ENCODE measurements at regions not wholly inside any gene's neighbourhood (a gene's known extent, or its start where the extent isn't known, plus 50 kb on each side); places are given as distances from the start of the nearest gene placed in this dataset.

DNA sequence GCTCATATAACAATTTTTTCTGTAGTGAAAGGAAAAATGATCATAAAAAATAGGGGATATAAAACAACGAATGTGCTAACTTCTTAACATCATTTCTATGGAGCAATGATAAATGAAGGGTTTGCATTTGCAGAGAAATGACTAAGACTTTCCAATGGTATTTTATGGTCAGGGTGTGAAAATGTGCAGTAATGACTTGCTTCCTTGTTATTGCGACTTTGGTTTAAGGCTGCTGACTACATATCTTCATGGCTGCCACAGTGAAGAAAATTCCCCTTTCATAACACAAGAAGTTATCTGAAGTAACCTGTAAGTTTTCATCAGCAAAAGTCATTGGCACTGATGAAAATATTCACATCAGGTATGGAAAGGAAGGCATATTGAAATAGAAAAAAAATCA is 166.1 kb upstream of the NRG3 start:
- WGBS, 2 donors (ENCODE audit: low coverage in 1 of 2) = 65 to 78% methylated on average over 2 of the region's 2 CpGs
- Histone ChIP-seq H3K27me3 (no peaks in the 10 kb centered on the region), H3K9me3 (peaks cover 0 to 4% (median 0%) of the 10 kb centered on the region in 3 donors), H3K4me3 (no peak overlapping the region), H3K36me3 (no peaks in the 10 kb centered on the region), H3K4me1 (no peaks in the 10 kb centered on the region), H3K27ac (no peak overlapping the region)
- no peak for ATAC-seq
- no peak for TF ChIP-seq POLR2A (IDR thresholded peaks at IDR 0.05)
- no peak for TF ChIP-seq POLR2AphosphoS5 (IDR thresholded peaks at IDR 0.05)
- TF ChIP-seq EP300 (IDR thresholded peaks at IDR 0.05) = no peak
- TF ChIP-seq, protein P1, sequence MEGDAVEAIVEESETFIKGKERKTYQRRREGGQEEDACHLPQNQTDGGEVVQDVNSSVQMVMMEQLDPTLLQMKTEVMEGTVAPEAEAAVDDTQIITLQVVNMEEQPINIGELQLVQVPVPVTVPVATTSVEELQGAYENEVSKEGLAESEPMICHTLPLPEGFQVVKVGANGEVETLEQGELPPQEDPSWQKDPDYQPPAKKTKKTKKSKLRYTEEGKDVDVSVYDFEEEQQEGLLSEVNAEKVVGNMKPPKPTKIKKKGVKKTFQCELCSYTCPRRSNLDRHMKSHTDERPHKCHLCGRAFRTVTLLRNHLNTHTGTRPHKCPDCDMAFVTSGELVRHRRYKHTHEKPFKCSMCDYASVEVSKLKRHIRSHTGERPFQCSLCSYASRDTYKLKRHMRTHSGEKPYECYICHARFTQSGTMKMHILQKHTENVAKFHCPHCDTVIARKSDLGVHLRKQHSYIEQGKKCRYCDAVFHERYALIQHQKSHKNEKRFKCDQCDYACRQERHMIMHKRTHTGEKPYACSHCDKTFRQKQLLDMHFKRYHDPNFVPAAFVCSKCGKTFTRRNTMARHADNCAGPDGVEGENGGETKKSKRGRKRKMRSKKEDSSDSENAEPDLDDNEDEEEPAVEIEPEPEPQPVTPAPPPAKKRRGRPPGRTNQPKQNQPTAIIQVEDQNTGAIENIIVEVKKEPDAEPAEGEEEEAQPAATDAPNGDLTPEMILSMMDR (IDR thresholded peaks at IDR 0.05) = no peak

DNA sequence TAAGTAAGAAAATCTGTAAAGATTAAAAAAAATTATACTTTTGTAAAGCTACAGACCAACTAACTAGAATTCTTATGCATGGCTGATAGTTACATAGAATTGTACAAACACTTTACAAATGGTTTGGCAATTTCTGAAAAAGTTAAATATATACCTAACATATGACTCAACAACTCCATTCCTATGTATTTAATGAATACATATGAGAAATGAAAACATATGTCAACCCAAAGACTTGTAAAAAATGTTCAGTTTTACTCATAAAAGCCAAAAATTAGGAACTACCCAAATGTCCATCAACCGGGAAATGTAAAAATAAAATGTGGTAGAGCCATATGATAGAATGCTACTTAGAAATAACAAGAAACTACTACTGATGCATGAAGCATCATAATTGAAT is 152.6 kb upstream of the NRG3 start:
- no peaks in the 10 kb centered on the region for H3K4me1 ChIP-seq

GRCh38 chr10:81724431-81724830 is 150.6 kb upstream of the NRG3 start:
- no peak for ATAC-seq
- H3K27me3 ChIP-seq = no peaks in the 10 kb centered on the region
- no peaks in the 10 kb centered on the region for H3K9me3 ChIP-seq
- H3K4me1 ChIP-seq = no peaks in the 10 kb centered on the region
- TF ChIP-seq EP300 (IDR thresholded peaks at IDR 0.05) (no peak), POLR2AphosphoS5 (IDR thresholded peaks at IDR 0.05) (no peak), POLR2A (IDR thresholded peaks at IDR 0.05) (no peak)
- TF ChIP-seq, protein P1 (IDR thresholded peaks at IDR 0.05) = no peak
- no peak overlapping the region for H3K4me3 ChIP-seq
- H3K27ac ChIP-seq = no peak overlapping the region
- H3K36me3 ChIP-seq = no peaks in the 10 kb centered on the region

More for the DNA sequence above, 152.6 kb upstream of the NRG3 start:
- peaks cover 0 to 17% (median 0%) of the 10 kb centered on the region in 3 donors for H3K9me3 ChIP-seq
- H3K36me3 ChIP-seq = no peaks in the 10 kb centered on the region
- no peaks in the 10 kb centered on the region for H3K27me3 ChIP-seq
- TF ChIP-seq, protein P1 (IDR thresholded peaks at IDR 0.05) = no peak
- TF ChIP-seq EP300 (IDR thresholded peaks at IDR 0.05) (no peak), POLR2AphosphoS5 (IDR thresholded peaks at IDR 0.05) (no peak), POLR2A (IDR thresholded peaks at IDR 0.05) (no peak)
- H3K4me3 ChIP-seq = no peak overlapping the region
- WGBS, 2 donors (ENCODE audit: low coverage in 1 of 2) = 85 to 88% methylated on average over 1 of the region's 1 CpG
- no peak for ATAC-seq
- H3K27ac ChIP-seq = no peak overlapping the region

DNA sequence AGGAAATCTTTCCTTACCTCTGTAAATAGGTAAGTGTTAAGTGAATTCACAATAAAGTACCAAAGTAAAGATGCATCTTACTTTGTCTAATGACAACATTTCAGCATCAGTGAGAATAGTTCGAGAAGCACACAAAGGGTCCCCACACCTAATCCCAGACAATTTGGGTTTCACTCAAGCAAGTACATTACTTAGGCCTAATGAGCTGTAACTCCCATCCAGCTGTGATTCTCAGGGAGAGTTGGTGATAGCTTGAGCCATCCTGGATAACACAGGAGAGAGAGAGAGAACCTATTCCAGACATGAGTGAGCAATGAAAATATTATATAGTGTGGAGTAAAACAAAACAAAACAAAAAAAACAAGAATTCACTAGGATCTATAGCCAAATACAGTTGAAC is 149.1 kb upstream of the NRG3 start:
- Histone ChIP-seq H3K4me3 (no peak overlapping the region), H3K4me1 (no peaks in the 10 kb centered on the region), H3K27ac (no peak overlapping the region), H3K36me3 (no peaks in the 10 kb centered on the region), H3K9me3 (no peaks in the 10 kb centered on the region), H3K27me3 (no peaks in the 10 kb centered on the region)
- ATAC-seq = no peak
- TF ChIP-seq EP300 (IDR thresholded peaks at IDR 0.05) (no peak), POLR2A (IDR thresholded peaks at IDR 0.05) (no peak), POLR2AphosphoS5 (IDR thresholded peaks at IDR 0.05) (no peak)
- 83 to 91% methylated on average over 1 of the region's 1 CpG for WGBS, 2 donors (ENCODE audit: low coverage in 1 of 2)

DNA sequence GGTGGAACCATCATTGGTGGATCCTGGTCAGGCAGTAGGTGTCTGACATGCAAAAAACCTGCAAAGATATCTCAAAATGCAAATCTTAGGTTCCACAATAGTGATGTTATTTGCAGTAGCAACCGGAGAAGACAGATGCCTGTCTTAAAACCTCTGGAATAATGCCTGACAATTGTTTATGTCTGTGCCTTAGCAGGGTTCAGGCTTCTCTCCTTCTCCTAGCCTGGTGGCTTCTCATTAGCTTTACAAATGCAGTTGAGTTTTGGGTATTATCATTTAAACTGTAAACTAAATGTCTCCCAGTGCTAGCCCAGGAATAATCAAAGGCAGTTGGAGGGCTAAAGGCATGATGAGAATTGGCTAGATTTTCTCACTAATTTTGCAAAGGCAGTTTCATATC is 146.3 kb upstream of the NRG3 start:
- H3K9me3 ChIP-seq = no peaks in the 10 kb centered on the region
- H3K4me1 ChIP-seq = no peaks in the 10 kb centered on the region
- TF ChIP-seq POLR2AphosphoS5 (IDR thresholded peaks at IDR 0.05) (no peak), EP300 (IDR thresholded peaks at IDR 0.05) (no peak), POLR2A (IDR thresholded peaks at IDR 0.05) (no peak)
- TF ChIP-seq, protein P1 (IDR thresholded peaks at IDR 0.05) = no peak
- no peak overlapping the region for H3K27ac ChIP-seq
- ATAC-seq = no peak
- no peak overlapping the region for H3K4me3 ChIP-seq
- 27% methylated on average over 1 of the region's 1 CpG; no CpG with 5 or more reads in 1 of the 2 donors for WGBS, 2 donors (ENCODE audit: low coverage in 1 of 2)
- no peaks in the 10 kb centered on the region for H3K27me3 ChIP-seq
- H3K36me3 ChIP-seq = no peaks in the 10 kb centered on the region
